ENCODE measurements at regions not wholly inside any gene's neighbourhood (a gene's known extent, or its start where the extent isn't known, plus 50 kb on each side); places are given as distances from the start of the nearest gene placed in this dataset.
"Not testable (repeated sequence)": the region's sequence is repeated elsewhere in the genome, so short reads cannot be mapped to it uniquely, and the experiment has no call there.

- DNase-seq = no peak
Observed at GRCh38 chr3:8369638-8370037, 132.0 kb upstream of the LMCD1 start.

- no peak for DNase-seq
Observed at GRCh38 chr3:8371085-8371551, 130.5 kb upstream of the LMCD1 start.

GRCh38 chr3:8371960-8372463 lies 129.6 kb upstream of the LMCD1 start:
- DNase-seq = no peak

- no peak for DNase-seq
Observed at GRCh38 chr3:8380904-8381704, 120.5 kb upstream of the LMCD1 start.

- DNase-seq = no peak
Observed at GRCh38 chr3:8385848-8386620, 115.6 kb upstream of the LMCD1 start.

GRCh38 chr3:8387571-8387970 lies 114.1 kb upstream of the LMCD1 start:
- no peak for DNase-seq

GRCh38 chr3:8399686-8400085 lies 101.9 kb upstream of the LMCD1 start:
- DNase-seq = no peak

- DNase-seq = no peak
Observed at GRCh38 chr3:8400911-8401310, 100.7 kb upstream of the LMCD1 start.

- DNase-seq = no peak
Observed at GRCh38 chr3:8403996-8404395, 97.6 kb upstream of the LMCD1 start.

- no peak for DNase-seq
Observed at GRCh38 chr3:8405144-8405543, 96.5 kb upstream of the LMCD1 start.

GRCh38 chr3:8406479-8406878 lies 95.1 kb upstream of the LMCD1 start:
- DNase-seq = no peak

GRCh38 chr3:8413337-8413926 lies 88.2 kb upstream of the LMCD1 start:
- no peak for DNase-seq

- DNase-seq = no peak
Observed at GRCh38 chr3:8416965-8417364, 84.7 kb upstream of the LMCD1 start.

- DNase-seq = no peak
Observed at GRCh38 chr3:8420612-8421011, 81.0 kb upstream of the LMCD1 start.

GRCh38 chr3:8421267-8421666 lies 80.4 kb upstream of the LMCD1 start:
- DNase-seq = no peak

GRCh38 chr3:8421711-8422110 lies 79.9 kb upstream of the LMCD1 start:
- DNase-seq = no peak

GRCh38 chr3:8423307-8423706 lies 78.3 kb upstream of the LMCD1 start:
- no peak for DNase-seq

GRCh38 chr3:8424281-8424680 lies 77.3 kb upstream of the LMCD1 start:
- DNase-seq = no peak

GRCh38 chr3:8436661-8437287 lies 64.8 kb upstream of the LMCD1 start:
- no peak for DNase-seq

GRCh38 chr3:8438507-8439079 lies 63.0 kb upstream of the LMCD1 start:
- DNase-seq = no peak

GRCh38 chr3:8440142-8440541 lies 61.5 kb upstream of the LMCD1 start:
- DNase-seq = not testable (repeated sequence)

- DNase-seq = no peak
Observed at GRCh38 chr3:8441969-8442559, 59.6 kb upstream of the LMCD1 start.

All from NK-92 treated with Interleukin-12 subunit alpha and Interleukin-12 subunit beta, amount 100 ng/mL, for 24 hours (cell line).